NCI-H146 (cell line): ENCODE measurements at regions not wholly inside any gene's neighbourhood (a gene's known extent, or its start where the extent isn't known, plus 50 kb on each side); places are given as distances from the start of the nearest gene placed in this dataset.
A peak's percentile ranks its signal among the peaks of the same experiment; 100 is the strongest.

ENCODE experiments used
- DNase-seq: peaks from one replicate; lab custom pipeline; 2025; lab: John Stamatoyannopoulos, UW

DNA sequence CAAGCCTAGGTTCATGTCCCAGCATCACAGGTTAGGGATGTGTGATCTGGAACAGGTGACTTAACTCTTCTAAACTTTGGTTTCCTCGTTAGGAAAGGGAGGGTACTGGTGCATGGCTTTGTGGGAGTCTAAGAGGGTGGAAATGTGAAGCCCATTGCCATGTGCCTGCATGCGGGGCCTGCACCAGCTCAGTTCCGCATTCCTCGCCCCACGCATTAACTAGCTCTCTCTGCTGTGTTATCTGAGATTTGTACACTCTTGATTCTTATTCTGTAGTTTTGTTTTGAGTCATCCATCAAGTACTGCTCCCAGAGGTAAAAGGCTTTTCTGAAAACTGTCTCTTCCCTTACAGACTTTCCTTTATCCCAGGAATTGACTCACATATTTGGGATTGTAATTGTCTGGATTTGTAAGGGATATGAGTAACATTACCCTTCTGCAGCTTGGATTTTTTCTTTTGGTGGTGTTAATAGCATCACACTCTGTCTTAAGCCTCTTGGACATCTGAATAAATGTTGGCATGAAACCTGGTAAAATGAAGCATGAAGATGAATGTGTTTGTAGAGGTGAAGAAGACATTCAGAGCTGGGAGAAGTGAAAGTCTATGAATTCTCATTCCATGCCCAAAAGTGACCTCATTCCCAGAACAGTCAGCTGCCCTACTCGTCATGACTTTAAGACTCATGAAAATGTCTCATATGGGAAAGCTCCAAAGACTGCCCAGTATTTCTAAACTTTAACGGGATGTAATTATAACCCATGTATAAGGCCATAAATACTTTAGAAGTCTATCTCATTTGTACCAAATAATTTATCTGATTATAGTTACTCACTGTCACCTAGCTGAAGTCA, 357.3 kb downstream of the FOXA2 start:
- no peak for DNase-seq

DNA sequence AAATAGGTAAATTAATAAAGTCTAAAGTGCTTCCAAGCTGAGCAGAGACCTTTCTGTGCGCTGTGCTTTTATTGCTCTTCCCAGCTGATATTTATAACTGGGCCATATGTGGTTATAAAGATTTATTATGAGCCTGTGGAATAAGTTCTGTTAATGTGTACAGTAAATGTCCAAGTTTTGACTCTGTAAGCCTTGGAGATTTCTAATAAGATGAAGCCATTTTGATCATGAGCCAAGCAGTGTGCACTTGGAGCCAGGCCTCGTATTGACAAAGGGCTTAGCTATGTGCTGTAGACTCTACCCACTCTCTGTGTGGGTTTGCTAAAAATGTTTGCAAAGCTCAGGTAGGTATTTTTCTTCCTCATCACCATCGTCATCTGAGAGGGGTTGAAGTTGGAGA, 361.1 kb downstream of the FOXA2 start:
- DNase-seq = no peak

DNA sequence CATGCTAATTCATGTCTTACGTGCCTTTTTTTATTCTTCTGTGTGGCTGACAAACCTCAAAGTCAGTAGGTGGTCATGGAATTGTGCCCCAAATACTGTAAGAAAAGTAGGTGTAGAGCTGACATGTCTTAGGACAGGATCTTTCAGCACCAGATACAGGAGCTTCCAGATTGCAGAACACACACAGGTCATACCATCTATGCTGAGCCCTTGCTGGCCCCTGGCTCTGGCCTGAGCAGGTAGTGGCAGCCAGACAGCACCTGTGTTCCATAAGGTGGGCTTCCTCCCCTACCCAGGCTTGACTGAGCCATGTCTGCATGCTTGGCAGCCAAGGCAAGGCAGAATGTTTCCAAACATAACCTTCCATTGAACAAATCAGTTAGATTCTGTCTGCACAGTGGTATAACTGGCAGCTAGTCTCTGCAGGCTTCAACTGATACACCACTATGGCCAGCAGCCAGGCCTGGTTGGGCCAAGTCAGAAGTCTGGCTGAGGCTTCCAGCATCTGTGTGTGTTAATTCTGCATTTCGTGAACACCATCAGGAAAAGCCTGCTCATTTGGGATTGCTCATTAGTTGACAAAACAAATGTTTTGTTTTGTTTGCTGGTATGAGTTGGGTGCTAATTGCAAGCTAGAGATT, 366.5 kb downstream of the FOXA2 start:
- DNase-seq = no peak

DNA sequence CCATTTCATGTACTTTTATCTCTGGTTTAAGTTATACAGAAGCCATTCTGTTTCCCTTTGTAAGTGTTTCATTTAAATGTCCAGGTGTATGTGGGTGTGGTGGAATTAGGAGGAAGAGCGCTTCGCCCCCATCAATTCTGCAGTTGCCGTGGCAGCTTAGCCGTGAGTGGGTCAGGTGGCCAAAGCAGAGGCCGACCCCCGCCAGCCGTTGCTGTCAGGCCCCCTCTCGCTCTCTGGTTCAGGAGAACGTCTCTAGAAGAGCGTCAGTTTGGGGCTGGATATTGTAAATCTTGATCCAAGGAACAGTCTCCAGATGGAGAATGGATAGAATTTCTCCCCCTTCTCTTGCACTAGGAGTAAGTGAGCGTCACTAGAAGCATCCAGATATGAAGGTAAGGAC, 367.4 kb downstream of the FOXA2 start:
- DNase-seq = no peak

DNA sequence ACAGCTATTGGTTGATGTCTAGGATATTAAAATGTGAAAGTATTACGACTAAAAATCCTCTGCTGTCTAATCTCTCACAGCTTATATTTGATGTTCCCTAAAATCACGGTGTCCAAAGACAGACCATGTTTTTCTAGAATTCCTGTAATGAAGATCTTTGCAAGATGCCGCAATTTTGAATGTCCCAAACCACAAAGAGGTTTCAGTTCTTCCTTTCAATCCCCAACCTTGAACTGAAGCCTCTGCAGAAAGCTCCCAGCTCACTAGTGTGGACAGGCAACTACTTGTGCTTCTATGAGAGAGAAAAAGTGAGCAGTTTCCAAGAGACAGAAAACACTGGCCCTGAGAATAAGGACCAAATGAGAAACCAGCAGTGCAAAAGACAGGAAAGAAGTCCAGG, 370.1 kb downstream of the FOXA2 start:
- no peak for DNase-seq

DNA sequence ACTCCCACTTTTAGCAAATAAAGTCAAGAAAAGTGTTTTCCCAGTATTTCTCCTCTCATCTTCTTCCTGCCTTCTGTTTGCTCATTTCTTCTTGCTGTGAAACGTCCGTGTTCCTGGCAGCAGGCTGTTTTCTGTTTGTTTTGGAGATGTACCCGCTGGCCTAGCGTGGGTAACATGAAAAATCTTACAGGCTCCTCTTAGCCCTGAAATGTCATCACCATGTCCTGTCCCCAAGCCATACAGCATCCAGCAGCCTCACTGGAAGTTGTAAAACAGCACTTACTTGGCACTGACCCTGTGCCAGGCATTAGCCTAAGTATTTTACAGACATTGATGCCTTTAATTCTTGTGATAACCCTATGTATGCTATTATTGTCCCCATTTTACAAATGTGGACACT, 371.1 kb downstream of the FOXA2 start:
- no peak for DNase-seq

DNA sequence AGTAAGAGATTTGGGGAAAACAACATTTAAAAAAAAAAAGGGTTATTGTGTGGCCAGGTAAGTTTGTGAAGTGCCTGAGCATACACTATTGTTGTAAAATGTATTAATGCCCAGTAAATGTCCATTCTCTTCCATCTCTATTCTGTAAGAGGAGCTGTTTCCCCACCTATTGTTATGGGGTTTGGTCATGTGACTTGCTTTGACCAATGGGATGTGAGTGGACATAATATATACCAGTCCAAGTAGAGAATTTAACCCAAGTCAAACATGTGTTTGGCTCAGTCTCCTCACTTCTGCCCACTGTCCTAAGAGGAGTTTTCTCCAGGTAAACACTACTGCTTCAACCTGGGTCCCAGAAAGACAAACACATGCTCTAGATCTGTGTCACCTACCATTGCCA, 377.1 kb downstream of the FOXA2 start:
- DNase-seq = no peak

DNA sequence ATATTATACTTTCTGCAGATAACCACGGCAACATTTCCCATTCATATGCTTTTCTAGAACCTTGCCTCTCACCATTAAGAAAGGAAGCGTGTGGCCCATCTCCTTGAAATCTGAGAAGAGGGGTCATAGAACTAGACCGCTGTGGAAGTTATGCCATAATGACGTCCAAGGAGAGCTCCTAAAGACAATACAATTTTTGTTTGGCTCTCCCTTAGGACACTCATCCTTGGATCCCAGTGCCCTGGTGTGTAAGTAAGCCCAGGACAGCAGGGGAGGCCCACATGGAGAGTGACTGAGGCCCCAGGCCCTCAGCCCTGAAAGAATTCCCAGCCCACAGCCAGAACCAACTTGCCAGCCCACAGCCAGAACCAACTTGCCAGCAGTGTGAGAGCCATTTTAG, 379.6 kb downstream of the FOXA2 start:
- DNase-seq = no peak

DNA sequence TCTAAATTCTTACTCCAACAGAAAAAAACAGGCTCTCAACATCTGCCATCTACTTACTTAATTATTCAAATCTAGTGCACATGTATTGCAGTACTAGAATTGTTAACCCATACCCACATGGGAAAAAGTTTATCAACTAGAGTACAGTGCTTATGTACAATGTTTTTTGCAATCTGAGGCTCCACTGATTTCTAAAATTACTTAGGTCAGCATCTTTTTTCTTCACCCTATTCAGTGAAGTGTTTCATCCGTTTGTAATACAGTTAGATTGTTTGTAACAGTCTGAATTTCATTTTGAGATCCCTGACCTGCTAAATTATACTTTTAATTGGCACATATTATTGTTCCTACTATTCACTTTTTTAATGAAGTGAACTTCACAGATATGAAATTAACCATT, 402.2 kb downstream of the FOXA2 start:
- no peak for DNase-seq

DNA sequence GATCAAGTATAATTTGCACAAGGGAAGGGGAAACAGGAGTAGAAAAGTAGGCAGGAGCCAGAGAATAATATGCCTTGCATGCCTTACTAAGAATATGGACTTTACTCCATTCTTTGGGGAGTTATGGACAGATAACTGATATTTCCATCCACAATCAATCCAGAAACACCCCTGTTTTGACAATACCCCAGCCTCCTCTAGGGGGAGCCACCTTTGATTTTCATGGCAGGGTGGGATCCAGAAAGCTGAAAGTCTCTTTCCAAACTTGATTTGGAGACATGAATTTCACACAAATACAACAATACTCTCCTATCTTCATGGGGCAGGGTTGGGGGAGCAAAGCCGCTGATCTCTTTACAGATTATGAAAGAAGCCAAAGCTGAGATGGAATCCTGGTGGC, 404.1 kb downstream of the FOXA2 start:
- DNase-seq = no peak

DNA sequence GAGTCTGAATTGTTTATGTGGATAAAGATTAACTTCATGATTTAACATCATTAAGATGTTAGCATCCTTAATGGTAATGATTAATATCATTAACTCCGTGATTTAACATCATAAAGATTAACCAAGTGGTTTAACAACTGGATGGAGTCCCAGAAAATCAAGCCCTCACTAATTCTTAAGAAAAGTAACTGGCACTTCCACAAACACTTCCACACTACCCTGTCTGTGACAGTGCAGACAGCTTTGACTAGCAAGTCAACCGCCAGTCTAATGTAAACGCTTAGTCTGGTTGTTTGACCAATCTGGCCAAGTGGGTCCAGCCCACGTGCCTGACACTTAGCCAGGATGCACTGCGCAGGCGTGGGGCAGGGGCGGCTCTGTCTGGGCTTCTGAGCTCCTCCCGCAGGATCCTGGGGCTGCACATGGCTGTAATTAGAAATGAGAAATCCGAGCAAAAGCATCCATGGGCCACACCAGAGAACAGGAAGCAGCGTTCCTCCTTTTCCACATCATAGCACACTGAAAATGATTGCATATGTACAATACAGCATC, 424.2 kb downstream of the FOXA2 start:
- DNase-seq = peak; percentile 2

DNA sequence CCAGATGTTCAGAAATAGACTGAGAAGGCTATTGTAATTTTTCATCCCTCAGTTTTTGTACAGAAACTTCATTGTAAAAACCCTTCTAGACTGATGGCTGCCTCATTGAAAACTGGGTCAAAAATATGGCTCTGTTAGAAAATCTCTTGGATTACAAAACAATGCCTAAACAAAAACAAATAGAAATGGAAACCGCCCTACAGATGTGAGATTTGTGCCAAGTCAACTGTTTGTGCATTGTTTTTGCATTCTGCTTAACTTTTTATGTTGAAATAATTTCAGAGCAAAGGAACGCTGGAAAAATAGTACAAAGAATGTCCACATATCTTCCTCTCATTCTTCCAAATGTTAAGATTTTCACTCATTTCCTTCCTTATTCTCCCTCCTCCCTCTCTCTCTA, 425.1 kb downstream of the FOXA2 start:
- no peak for DNase-seq

DNA sequence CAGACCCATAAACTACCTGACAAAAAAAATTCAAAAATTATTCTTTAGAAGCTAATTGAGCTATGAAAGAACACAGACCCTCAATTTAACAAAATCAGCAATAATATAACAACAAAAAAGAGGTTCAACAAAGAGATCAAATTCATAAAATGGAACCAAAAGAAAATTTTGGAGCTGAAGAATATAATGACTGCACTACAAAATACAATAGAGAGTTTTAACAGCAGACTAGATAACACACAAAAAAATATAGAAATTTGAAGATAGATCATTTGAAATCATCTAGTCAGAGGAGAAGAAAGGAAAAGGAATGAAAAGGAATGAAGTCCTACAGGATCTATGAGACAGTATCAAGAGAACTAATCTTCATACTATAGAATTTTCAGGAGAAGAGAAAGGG, 422.1 kb downstream of the PAX1 start:
- no peak for DNase-seq

DNA sequence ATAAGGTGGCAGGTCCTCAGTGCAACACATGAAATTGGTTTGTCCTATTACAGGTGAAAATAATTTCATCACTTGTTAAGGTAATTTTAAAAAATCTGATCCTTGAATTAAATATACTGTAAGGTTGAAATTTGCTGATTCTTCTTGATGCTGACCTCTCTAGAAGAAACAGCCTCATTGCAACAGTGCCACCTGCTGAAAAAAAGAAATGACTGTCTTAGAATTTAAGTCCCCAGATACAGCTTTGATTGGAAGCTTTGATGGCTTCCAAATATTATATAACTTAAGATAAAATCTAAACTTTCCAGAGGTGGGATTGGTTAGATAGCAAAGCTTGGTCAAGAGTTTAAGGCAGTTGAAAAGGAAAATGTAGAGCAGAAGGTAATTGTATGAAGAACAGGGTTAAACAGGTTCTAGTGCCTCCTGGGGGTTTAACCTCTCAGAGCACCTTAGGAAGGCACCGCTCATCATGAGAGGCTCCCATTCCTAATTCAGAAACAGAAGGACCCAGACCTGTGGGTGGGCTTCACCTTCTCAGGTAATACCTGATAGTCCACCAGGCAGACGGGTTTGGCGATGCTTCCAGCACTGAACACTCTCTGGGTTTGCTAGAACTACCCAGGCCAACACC, 401.0 kb downstream of the PAX1 start:
- peak; percentile 19 for DNase-seq

DNA sequence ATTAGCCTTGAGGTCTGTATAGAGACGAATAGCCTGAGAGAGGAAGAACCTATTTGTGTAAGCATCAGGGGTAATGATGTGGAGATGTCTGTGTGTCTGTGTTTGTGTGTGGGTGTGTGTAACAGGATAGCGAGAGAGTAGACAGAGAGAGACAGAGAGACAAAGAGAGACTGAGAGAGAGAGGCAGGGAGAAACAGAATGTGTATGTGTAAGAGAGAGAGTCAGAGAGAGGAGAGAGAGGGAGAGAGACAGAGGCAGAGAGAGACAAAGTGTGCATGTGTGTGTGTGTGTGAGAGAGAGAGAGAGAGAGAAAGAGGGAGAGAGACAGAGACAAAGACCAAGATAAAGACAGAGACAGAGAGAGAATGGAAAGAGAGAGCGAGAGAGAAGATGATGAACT, 396.1 kb downstream of the PAX1 start:
- no peak for DNase-seq

DNA sequence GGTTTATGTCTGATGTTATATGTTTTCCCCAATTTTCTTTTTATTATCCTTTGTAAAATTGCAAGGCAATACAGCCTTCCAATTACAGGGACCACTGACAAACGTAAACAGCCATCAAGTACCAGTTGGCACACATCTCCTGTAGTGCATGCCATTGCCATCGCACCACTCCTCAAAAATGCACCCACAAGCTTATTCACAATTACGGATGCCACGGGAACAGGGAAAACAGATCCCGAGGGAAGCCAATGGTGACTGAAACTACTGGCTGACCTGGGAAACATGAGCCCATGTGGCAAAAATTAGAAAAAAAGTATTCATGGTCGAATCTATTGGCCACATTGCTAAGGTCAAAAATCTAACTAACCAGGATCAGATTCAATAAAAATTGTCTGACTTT, 395.2 kb downstream of the PAX1 start:
- no peak for DNase-seq

DNA sequence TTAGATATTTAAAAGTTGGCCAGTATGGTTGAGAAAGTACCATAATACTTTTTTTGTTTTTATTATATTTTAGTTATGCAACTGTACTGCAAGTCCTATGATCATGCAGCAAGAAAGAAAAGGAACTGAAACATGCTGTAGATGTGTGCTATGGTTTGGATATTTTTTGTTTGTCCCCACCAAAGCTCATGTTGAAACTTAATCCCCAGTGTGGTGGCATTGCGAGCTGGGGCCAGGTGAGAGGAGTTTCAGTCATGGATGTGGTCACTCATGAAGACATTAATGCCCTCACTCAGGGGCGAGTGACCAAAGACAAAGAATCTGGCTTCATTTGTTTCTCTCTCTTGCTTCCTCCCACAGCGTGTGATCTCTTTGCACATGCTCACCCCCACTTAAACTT, 393.9 kb downstream of the PAX1 start:
- no peak for DNase-seq

DNA sequence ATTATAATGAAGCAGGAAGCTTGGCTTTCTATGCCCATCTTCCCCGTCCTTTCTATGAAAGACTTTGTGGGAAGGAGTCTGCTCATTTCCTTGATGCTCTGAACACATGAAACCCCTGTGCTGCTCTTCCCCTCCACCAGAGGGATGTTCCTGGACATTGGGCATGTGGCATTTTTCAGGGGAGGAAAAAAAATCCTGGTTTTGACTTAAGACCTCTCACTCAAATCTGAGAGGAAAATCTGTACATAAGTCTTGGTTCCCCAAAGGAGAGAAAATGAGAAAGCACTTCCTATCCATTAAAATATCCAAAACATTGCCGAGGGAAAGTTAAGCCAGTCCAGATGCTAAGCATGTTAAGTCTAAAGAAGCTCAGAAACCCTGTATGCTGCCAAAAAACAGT, 393.0 kb downstream of the PAX1 start:
- no peak for DNase-seq

DNA sequence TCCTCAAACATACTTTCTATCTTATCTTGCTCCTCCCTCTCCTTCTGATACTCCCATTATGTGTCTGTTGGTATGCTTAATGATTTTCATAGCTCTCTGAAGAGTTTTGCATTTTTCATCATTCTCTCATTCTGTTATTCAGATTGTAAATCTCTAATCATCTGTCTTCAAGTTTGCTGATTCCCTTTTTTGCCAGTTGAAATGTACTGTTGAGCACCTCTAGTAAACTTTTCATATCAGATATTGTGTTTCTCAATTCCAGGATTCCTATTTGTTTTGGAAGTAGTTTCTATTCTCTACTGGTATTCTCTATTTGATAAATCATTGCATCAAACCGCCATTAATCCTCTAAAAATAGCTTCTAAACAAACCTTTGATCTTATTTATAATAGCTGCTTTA, 387.7 kb downstream of the PAX1 start:
- DNase-seq = no peak

DNA sequence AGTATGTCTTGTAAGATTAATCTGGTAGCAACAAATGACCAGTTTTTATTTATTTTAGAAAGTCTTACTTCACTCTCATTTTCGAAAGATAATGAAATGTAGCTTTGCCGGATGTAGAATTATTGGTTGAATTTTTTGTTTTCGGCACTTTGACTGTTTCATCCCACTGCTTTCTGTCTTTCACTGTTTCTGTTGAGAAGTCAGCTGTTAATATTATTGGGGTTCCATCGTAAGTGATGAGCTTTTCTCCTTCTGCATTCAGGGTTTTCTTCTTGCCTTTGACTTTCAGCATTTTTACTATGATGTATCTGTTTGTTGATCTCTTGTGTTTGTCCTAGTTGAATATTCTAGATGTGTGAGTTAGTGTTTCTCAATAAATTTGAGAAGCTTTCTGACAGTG, 383.4 kb downstream of the PAX1 start:
- no peak for DNase-seq

DNA sequence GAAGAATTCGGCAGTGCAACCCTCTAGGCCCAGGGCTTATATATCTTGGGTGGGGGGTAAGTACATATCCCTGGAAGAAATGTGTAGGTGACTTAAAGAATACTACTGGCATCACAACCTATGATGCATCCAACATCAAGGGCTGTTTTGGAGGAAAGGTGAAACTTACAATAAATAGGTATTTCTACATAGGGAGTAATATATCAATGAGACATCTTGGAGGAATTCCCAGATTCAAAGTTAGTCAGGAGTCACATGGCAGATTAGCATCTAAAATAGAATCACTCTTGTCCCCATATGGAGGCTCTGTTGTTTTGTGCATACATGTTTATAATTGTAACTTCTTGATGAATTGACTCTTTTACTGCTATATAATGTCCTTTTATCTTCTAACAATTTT, 375.5 kb downstream of the PAX1 start:
- DNase-seq = no peak

DNA sequence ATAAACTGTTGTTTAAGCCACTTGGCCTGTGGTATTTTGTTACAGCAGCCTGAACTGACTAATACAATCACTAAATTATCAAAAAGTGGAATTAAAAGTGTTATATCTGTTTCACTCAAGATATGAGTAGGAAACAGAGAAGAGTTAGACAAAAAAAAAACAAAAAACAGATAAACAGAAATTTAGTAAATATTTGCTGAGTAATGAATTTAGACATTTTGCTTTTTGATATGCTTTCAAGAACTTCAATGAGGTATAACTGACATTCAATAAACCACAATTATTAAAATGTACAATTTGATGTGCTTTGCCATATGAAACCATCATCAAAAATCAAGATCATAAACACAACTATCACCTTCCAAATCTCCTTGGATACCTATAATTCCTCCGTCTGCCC, 369.2 kb downstream of the PAX1 start:
- no peak for DNase-seq

DNA sequence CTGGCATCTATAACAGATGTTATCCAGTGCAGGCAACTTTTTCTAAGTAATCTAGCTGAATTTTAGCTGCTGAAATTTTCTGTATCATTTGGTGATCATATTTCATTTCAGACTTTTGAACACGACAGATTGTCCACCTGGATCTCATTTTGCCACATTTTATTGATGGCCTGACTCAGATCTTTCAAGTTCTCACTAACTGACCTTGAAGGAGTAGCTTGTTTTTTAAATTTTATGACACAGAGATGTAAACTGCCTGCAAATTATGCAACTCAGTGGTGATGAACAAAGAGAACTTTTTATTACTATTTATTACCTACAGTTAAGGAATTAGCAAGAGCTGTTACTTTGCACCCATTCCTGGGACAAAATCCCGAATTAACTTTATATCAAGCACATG, 366.4 kb downstream of the PAX1 start:
- DNase-seq = no peak
